A673 (cell line): ENCODE measurements at regions not wholly inside any gene's neighbourhood (a gene's known extent, or its start where the extent isn't known, plus 50 kb on each side); places are given as distances from the start of the nearest gene placed in this dataset.

Experiments
- BruUV-seq: library from RNA; stranded (reverse); fragments of 400-500 nt; replicated peaks from 2 replicates; lab custom pipeline; 2021; lab: Mats Ljungman, UMichigan
- CTCF ChIA-PET: fragments of 300-600 bp; sonication (Branson Sonifier 250); formaldehyde crosslinking; loops from one replicate; lab custom pipeline; 2022; ENCODE audit warnings: antibody characterized with exemption; lab: Charles Lee
- POLR2A ChIA-PET: fragments of 300-600 bp; sonication (Branson Sonifier 250); formaldehyde crosslinking; loops from one replicate; lab custom pipeline; 2022; ENCODE audit warnings: antibody characterized with exemption; ENCODE audit not compliant: low non-redundant PET; lab: Charles Lee
- DNase-seq: peaks from one replicate; pipeline ENCODE4 v3.0.0-alpha.2; 2015; ENCODE audit warnings: low spot score
- H3K27ac ChIP-seq: fragments of 200-600 bp; sonication (generic); 2 replicates; pipeline ENCODE4 v1.5.1; 2016; ENCODE audit warnings: mixed run types, low read depth, mild to moderate bottlenecking, mixed read lengths, antibody characterized with exemption, low read length; ENCODE audit not compliant: poor library complexity, severe bottlenecking
- H3K27me3 ChIP-seq: fragments of 200-600 bp; sonication (generic); replicated peaks from 2 replicates; pipeline ENCODE4 v1.6.1; 2017; ENCODE audit warnings: mixed run types, low read depth, mild to moderate bottlenecking, mixed read lengths, antibody characterized with exemption, low read length; ENCODE audit not compliant: insufficient read depth, poor library complexity
- H3K36me3 ChIP-seq: fragments of 200-600 bp; sonication (generic); 2 replicates; pipeline ENCODE4 v1.6.1; 2016; ENCODE audit warnings: mixed run types, mild to moderate bottlenecking, mixed read lengths, antibody characterized with exemption, low read length; ENCODE audit not compliant: insufficient read depth, poor library complexity, severe bottlenecking
- H3K4me1 ChIP-seq: fragments of 200-600 bp; sonication (generic); 2 replicates; pipeline ENCODE4 v1.6.1; 2017; ENCODE audit warnings: mixed run types, mild to moderate bottlenecking, mixed read lengths, antibody characterized with exemption, low read length; ENCODE audit not compliant: insufficient read depth, poor library complexity, severe bottlenecking
- H3K4me3 ChIP-seq: fragments of 200-600 bp; sonication (generic); 2 replicates; pipeline ENCODE4 v1.5.1; 2016; ENCODE audit warnings: low read depth, mixed run types, mild to moderate bottlenecking, mixed read lengths, low read length; ENCODE audit not compliant: poor library complexity, severe bottlenecking
- H3K9me3 ChIP-seq: fragments of 200-600 bp; sonication (generic); 2 replicates; pipeline ENCODE4 v1.6.1; 2016; ENCODE audit warnings: mixed run types, low read depth, mild to moderate bottlenecking, mixed read lengths, antibody characterized with exemption, low read length; ENCODE audit not compliant: poor library complexity, severe bottlenecking
- EZH2 ChIP-seq: fragments of 200-600 bp; sonication (generic); IDR thresholded peaks from 2 replicates; pipeline ENCODE4 v1.6.1; 2017; ENCODE audit warnings: borderline replicate concordance, low read depth, mild to moderate bottlenecking, mixed read lengths, antibody characterized with exemption, low read length; ENCODE audit not compliant: poor library complexity, severe bottlenecking
- intact Hi-C: fragments of 100-400 bp; cut with micrococcal nuclease; formaldehyde crosslinking; loops from one replicate; pipeline ENCODE4 v1.10.0; 2022; ENCODE audit not compliant: unreplicated experiment
- TF ChIP-seq, protein P1 (sequence below): fragments of 300-800, 200-600 bp; sonication (generic); conservative IDR thresholded peaks from 2 replicates; pipeline ENCODE4 v1.5.1; 2017; ENCODE audit warnings: low read depth, mild to moderate bottlenecking, antibody characterized with exemption, low read length, moderate library complexity, mixed read lengths

DNA sequence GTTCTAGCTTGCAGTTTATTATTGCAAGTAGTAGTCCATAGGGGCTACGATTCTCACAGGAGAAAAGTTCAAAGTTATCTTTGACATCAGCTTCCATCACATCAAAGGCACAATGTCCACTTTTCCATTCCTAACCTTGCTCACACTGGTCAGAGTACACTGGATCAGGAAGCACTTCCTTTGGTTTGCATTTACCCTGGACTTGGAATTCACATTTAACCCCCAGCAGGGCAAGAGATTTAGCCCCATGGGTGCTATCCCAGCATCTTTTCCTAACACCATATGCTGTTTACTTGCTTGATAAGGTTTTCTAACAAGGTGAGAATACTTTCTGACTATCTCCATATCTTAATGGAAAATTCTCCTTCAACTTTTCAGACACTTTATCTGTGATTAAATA is 55.6 kb upstream of the ASTN2 start:
- no peak for DNase-seq
- intact Hi-C loops = no loop called here
- Histone ChIP-seq H3K27me3 (peaks cover 8% of the 10 kb centered on the region), H3K4me1 (no peaks in the 10 kb centered on the region), H3K27ac (no peak overlapping the region), H3K4me3 (no peak overlapping the region), H3K36me3 (no peaks in the 10 kb centered on the region), H3K9me3 (no peaks in the 10 kb centered on the region)
- BruUV-seq = no TSS peak
- ChIA-PET CTCF (no interaction called here), POLR2A (no interaction called here)
- no peak for TF ChIP-seq EZH2
- TF ChIP-seq, protein P1, sequence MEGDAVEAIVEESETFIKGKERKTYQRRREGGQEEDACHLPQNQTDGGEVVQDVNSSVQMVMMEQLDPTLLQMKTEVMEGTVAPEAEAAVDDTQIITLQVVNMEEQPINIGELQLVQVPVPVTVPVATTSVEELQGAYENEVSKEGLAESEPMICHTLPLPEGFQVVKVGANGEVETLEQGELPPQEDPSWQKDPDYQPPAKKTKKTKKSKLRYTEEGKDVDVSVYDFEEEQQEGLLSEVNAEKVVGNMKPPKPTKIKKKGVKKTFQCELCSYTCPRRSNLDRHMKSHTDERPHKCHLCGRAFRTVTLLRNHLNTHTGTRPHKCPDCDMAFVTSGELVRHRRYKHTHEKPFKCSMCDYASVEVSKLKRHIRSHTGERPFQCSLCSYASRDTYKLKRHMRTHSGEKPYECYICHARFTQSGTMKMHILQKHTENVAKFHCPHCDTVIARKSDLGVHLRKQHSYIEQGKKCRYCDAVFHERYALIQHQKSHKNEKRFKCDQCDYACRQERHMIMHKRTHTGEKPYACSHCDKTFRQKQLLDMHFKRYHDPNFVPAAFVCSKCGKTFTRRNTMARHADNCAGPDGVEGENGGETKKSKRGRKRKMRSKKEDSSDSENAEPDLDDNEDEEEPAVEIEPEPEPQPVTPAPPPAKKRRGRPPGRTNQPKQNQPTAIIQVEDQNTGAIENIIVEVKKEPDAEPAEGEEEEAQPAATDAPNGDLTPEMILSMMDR = no peak

DNA sequence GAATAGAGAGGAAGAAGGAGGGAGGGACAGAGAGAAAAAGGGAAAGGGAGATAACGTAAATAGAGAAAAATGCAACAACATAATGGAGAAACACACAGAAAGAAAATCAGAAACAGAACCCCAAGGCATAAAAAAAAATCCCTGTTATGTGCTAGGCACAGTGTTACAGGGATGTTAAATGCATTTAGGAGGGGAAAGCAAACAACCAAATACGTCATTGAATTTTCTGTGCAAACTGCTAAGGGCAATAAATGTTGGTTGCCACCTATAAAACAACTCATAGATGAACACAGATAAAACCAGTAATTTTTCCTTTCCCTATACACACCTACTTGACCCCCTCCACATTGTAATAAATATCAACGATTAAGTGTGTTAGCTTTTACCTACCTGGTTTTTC is 51.3 kb upstream of the ASTN2 start:
- Histone ChIP-seq H3K4me3 (no peak overlapping the region), H3K27ac (no peak overlapping the region)
- CTCF ChIA-PET = no interaction called here

DNA sequence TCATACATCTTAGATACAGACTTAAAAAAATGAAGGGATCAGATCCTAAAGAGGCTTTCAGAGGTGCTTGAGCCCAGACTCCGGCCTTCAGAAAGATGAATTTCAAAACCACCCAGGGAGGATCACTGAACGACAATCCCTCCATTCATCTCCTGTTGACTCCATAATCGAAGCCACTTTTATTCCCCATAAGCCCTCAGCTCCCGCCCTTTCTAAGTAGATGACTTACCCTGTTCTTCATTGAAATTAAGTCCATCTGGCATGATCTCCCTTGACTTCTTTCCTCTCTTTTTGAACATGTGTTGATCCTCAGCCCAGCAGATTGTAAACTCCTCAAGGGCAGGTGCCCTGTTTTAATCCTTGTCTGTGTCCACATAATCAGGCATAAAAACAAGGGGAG is 50.8 kb upstream of the ASTN2 start:
- Histone ChIP-seq H3K9me3 (no peaks in the 10 kb centered on the region), H3K4me3 (no peak overlapping the region), H3K27ac (no peak overlapping the region), H3K36me3 (no peaks in the 10 kb centered on the region), H3K4me1 (no peaks in the 10 kb centered on the region), H3K27me3 (peaks cover 8% of the 10 kb centered on the region)
- POLR2A ChIA-PET = interaction anchor here (0.7 kb wide), 1 partner anchor 35 kb away, joined by 6 read pairs; no protein-coding TSS in a partner anchor
- no TSS peak for BruUV-seq
- CTCF ChIA-PET = no interaction called here
- no peak for DNase-seq
- intact Hi-C loops = no loop called here
- no peak for TF ChIP-seq EZH2
- TF ChIP-seq, protein P1 = no peak

More for the DNA sequence above, 51.3 kb upstream of the ASTN2 start:
- Histone ChIP-seq H3K36me3 (no peaks in the 10 kb centered on the region), H3K9me3 (no peaks in the 10 kb centered on the region), H3K4me1 (no peaks in the 10 kb centered on the region), H3K27me3 (peaks cover 8% of the 10 kb centered on the region)
- TF ChIP-seq, protein P1 = no peak
- TF ChIP-seq EZH2 = no peak
- no peak for DNase-seq
- intact Hi-C loops = no loop called here
- POLR2A ChIA-PET = interaction anchor here (0.7 kb wide), 1 partner anchor 35 kb away, joined by 6 read pairs; no protein-coding TSS in a partner anchor
- no TSS peak for BruUV-seq
